K562 (cell line): ENCODE measurements at regions not wholly inside any gene's neighbourhood (a gene's known extent, or its start where the extent isn't known, plus 50 kb on each side); places are given as distances from the start of the nearest gene placed in this dataset.

ENCODE experiments used
- CHCHD3 ChIP-seq: fragments of 250-450 bp; sonication (Bioruptor Pico); IDR thresholded peaks from 2 replicates; pipeline ENCODE4 v2.1.2; 2022; ENCODE audit warnings: mild to moderate bottlenecking
- CTCF ChIP-seq, 3 experiments: IDR thresholded peaks in 2 of 3; conservative IDR thresholded peaks in 1 of 3; 2 replicates each; pipeline ENCODE4 v1.5.1; 2011 to 2012; ENCODE audit warnings: low read length in 3 of 3, mild to moderate bottlenecking in 3 of 3, control low read depth in 2 of 3, improper control_type of control experiment in 1 of 3, inconsistent platforms in 1 of 3, low read depth in 1 of 3, mixed read lengths in 1 of 3, moderate library complexity in 1 of 3; ENCODE audit not compliant: insufficient read depth in 2 of 3
- EP300 ChIP-seq: IDR thresholded peaks from 2 replicates; pipeline ENCODE4 v1.6.1; 2012; ENCODE audit warnings: low read length, improper control_type of control experiment
- GABPB1 ChIP-seq: sonication (generic); formaldehyde crosslinking; IDR thresholded peaks from 2 replicates; pipeline ENCODE4 v1.8.0; 2022; ENCODE audit warnings: mild to moderate bottlenecking, missing genetic modification reagents
- MAFK ChIP-seq: IDR thresholded peaks from 2 replicates; pipeline ENCODE4 v1.6.1; 2011; ENCODE audit warnings: low read length, improper control_type of control experiment
- NCOA1 ChIP-seq: fragments of 450-650 bp; IDR thresholded peaks from 2 replicates; pipeline ENCODE4 v1.6.1; 2016; ENCODE audit warnings: low read depth
- POLR2A ChIP-seq: fragments of 450-650 bp; conservative IDR thresholded peaks from 2 replicates; pipeline ENCODE4 v1.6.1; 2016
- SMARCC2 ChIP-seq: fragments of 450-650 bp; IDR thresholded peaks from 2 replicates; pipeline ENCODE4 v1.6.1; 2017; ENCODE audit warnings: antibody characterized with exemption, moderate library complexity, mild to moderate bottlenecking, low read depth
- ZFP1 ChIP-seq: fragments of 450-650 bp; formaldehyde crosslinking; IDR thresholded peaks from 2 replicates; pipeline ENCODE4 v1.4.0; 2020; ENCODE audit warnings: mild to moderate bottlenecking, mixed read lengths
- TF ChIP-seq, protein P1 (sequence below): sonication (generic); formaldehyde crosslinking; IDR thresholded peaks from 2 replicates; pipeline ENCODE4 v1.8.0; 2022; ENCODE audit warnings: missing genetic modification reagents, mild to moderate bottlenecking, moderate library complexity, borderline replicate concordance
- TF ChIP-seq, protein P2 (sequence below): fragments of 450-650 bp; formaldehyde crosslinking; conservative IDR thresholded peaks from 2 replicates; pipeline ENCODE4 v1.4.0; 2022; ENCODE audit warnings: mild to moderate bottlenecking, missing genetic modification characterization

- TF ChIP-seq POLR2A, result no peak
- no peak for TF ChIP-seq SMARCC2
- TF ChIP-seq ZFP1 (CRISPR knock-in tag), result no peak
- TF ChIP-seq, protein P1, sequence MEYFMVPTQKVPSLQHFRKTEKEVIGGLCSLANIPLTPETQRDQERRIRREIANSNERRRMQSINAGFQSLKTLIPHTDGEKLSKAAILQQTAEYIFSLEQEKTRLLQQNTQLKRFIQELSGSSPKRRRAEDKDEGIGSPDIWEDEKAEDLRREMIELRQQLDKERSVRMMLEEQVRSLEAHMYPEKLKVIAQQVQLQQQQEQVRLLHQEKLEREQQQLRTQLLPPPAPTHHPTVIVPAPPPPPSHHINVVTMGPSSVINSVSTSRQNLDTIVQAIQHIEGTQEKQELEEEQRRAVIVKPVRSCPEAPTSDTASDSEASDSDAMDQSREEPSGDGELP (CRISPR knock-in tag), result no peak
- no peak for TF ChIP-seq CHCHD3
- TF ChIP-seq EP300, result no peak
- TF ChIP-seq MAFK, result no peak
- TF ChIP-seq, protein P2, sequence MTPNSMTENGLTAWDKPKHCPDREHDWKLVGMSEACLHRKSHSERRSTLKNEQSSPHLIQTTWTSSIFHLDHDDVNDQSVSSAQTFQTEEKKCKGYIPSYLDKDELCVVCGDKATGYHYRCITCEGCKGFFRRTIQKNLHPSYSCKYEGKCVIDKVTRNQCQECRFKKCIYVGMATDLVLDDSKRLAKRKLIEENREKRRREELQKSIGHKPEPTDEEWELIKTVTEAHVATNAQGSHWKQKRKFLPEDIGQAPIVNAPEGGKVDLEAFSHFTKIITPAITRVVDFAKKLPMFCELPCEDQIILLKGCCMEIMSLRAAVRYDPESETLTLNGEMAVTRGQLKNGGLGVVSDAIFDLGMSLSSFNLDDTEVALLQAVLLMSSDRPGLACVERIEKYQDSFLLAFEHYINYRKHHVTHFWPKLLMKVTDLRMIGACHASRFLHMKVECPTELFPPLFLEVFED (CRISPR knock-in tag), result no peak
- no peak for TF ChIP-seq GABPB1 (CRISPR knock-in tag)
- no peak for TF ChIP-seq NCOA1
- no peak for TF ChIP-seq CTCF (IDR thresholded peaks at IDR 0.05 in 2 of 3, conservative IDR thresholded peaks at IDR 0.05 in 1 of 3; ENCODE audit: insufficient read depth in 2 of 3, low read depth in 1 of 3, low read length in 3 of 3)
Measured at GRCh38 chr18:78703291-78703690, 276.3 kb upstream of the SALL3 start.
